A549 (cell line): ENCODE measurements at regions not wholly inside any gene's neighbourhood (a gene's known extent, or its start where the extent isn't known, plus 50 kb on each side); places are given as distances from the start of the nearest gene placed in this dataset.
A peak's percentile ranks its signal among the peaks of the same experiment; 100 is the strongest.

ENCODE experiments used
- ATAC-seq, 2 experiments: fragments of 200-7000 bp in 1 of 2; fragments of >200 bp in 1 of 2; cut with Nextera tagmentation in 1 of 2; cut with Tn5 transposase in 1 of 2; 3 replicates each; pipeline versions ENCODE4 v1.8.0 to v1.9.1; 2018 to 2020; ENCODE audit warnings: mild to moderate bottlenecking in 1 of 2, moderate library complexity in 1 of 2
- CTCF ChIA-PET: fragments of 300-600 bp; sonication (Branson Sonifier 250); formaldehyde crosslinking; extraction: SDS; loops from one replicate; lab custom pipeline; 2021; ENCODE audit warnings: antibody characterized with exemption, inconsistent platforms; lab: Yijun Ruan, JAX
- POLR2A ChIA-PET: fragments of 350-600 bp; formaldehyde crosslinking; extraction: SDS; loops from one replicate; lab custom pipeline; 2021; ENCODE audit warnings: antibody characterized with exemption, inconsistent platforms; lab: Yijun Ruan, JAX
- DNase-seq, 2 experiments: peaks; one replicate each; pipeline versions ENCODE4 v3.0.0 to v3.0.0-alpha.2; 2011 to 2016; ENCODE audit warnings: low read depth in 1 of 2, low spot score in 1 of 2
- FAIRE-seq: peaks from 2 replicates; lab custom pipeline; 2011; peaks lifted over from hg19 to GRCh38; lab: Jason Lieb, UNC
- H3K27ac ChIP-seq, 2 experiments: fragments of >200 bp; sonication (Bioruptor Twin); formaldehyde crosslinking; 3 replicates each; pipeline ENCODE4 v1.5.1; 2016 to 2017
- H3K4me1 ChIP-seq: fragments of >200 bp; sonication (Bioruptor Twin); formaldehyde crosslinking; 3 replicates; pipeline ENCODE4 v1.6.1; 2016
- H3K4me2 ChIP-seq: fragments of >200 bp; sonication (Bioruptor Twin); formaldehyde crosslinking; 3 replicates; pipeline ENCODE4 v1.6.1; 2016
- H3K4me3 ChIP-seq: fragments of >200 bp; sonication (Bioruptor Twin); formaldehyde crosslinking; 3 replicates; pipeline ENCODE4 v1.5.1; 2016
- H3K9me3 ChIP-seq: fragments of >200 bp; sonication (Bioruptor Twin); formaldehyde crosslinking; 3 replicates; pipeline ENCODE4 v1.6.1; 2016
- CBX8 ChIP-seq: fragments of 200-600 bp; sonication (generic); IDR thresholded peaks from 2 replicates; pipeline ENCODE4 v1.6.1; 2016
- EHMT2 ChIP-seq: fragments of 200-600 bp; sonication (generic); IDR thresholded peaks from 2 replicates; pipeline ENCODE4 v1.6.1; 2016; ENCODE audit warnings: antibody characterized with exemption, low read depth, mild to moderate bottlenecking, moderate library complexity
- EP300 ChIP-seq, 2 experiments: fragments of >200 bp; sonication (Bioruptor Twin); formaldehyde crosslinking; IDR thresholded peaks; 2 replicates in 1 of 2; 3 replicates in 1 of 2; pipeline ENCODE4 v1.6.1; 2016 to 2017
- FOSL2 ChIP-seq, 2 experiments: fragments of 450-650 bp in 1 of 2; fragments of >200 bp in 1 of 2; sonication (Bioruptor Twin) in 1 of 2; formaldehyde crosslinking; IDR thresholded peaks; 2 replicates each; pipeline versions ENCODE4 v1.5.0 to v1.6.1; 2016 to 2020; ENCODE audit warnings: mild to moderate bottlenecking in 1 of 2, moderate library complexity in 1 of 2
- HDAC2 ChIP-seq: fragments of 200-600 bp; sonication (generic); IDR thresholded peaks from 2 replicates; pipeline ENCODE4 v1.6.1; 2016
- HOXB13 ChIP-seq: fragments of 250-450 bp; sonication (Bioruptor Pico); IDR thresholded peaks from 2 replicates; pipeline ENCODE4 v1.5.0; 2020; ENCODE audit warnings: low read depth, mild to moderate bottlenecking, moderate library complexity
- MAFK ChIP-seq: fragments of 450-650 bp; IDR thresholded peaks from 2 replicates; pipeline ENCODE4 v1.6.1; 2014; ENCODE audit not compliant: partially characterized antibody
- MAZ ChIP-seq: fragments of 150-350 bp; IDR thresholded peaks from 2 replicates; pipeline ENCODE4 v1.6.1; 2014; ENCODE audit warnings: antibody characterized with exemption, low read depth, low read length, borderline replicate concordance
- MYC ChIP-seq: IDR thresholded peaks from 2 replicates; pipeline ENCODE4 v1.6.1; 2012; ENCODE audit warnings: mild to moderate bottlenecking, inconsistent platforms, low read length, improper control_type of control experiment, borderline replicate concordance
- POLR2AphosphoS2 ChIP-seq: conservative IDR thresholded peaks from 2 replicates; pipeline ENCODE4 v1.6.1; 2012; ENCODE audit warnings: low read length, improper control_type of control experiment, inconsistent platforms
- RAD21 ChIP-seq, 2 experiments: fragments of >200 bp in 1 of 2; sonication (Bioruptor Twin) in 1 of 2; formaldehyde crosslinking in 1 of 2; IDR thresholded peaks in 1 of 2; conservative IDR thresholded peaks in 1 of 2; 2 replicates in 1 of 2; 3 replicates in 1 of 2; pipeline ENCODE4 v1.6.1; 2012 to 2018; ENCODE audit warnings: inconsistent platforms in 1 of 2
- RCOR1 ChIP-seq: fragments of 150-350 bp; IDR thresholded peaks from 2 replicates; pipeline ENCODE4 v1.6.1; 2014; ENCODE audit warnings: antibody characterized with exemption, low read length, low read depth
- REST ChIP-seq: fragments of 200-600 bp; sonication (generic); IDR thresholded peaks from 2 replicates; pipeline ENCODE4 v1.6.1; 2016; ENCODE audit warnings: antibody characterized with exemption, mild to moderate bottlenecking, moderate library complexity
- SMC3 ChIP-seq: fragments of >200 bp; sonication (Bioruptor Twin); formaldehyde crosslinking; IDR thresholded peaks from 3 replicates; pipeline ENCODE4 v1.6.1; 2018; ENCODE audit warnings: inconsistent platforms
- SREBF2 ChIP-seq: fragments of 450-650 bp; IDR thresholded peaks from 2 replicates; pipeline ENCODE4 v1.6.1; 2014; ENCODE audit warnings: mild to moderate bottlenecking, moderate library complexity
- TFCP2L1 ChIP-seq: fragments of 250-450 bp; sonication (Bioruptor Pico); IDR thresholded peaks from 2 replicates; pipeline ENCODE4 v1.5.0; 2021; ENCODE audit warnings: mild to moderate bottlenecking
- ZFP36 ChIP-seq: fragments of 450-650 bp; IDR thresholded peaks from 2 replicates; pipeline ENCODE4 v1.6.1; 2014; ENCODE audit warnings: borderline replicate concordance; ENCODE audit not compliant: partially characterized antibody
- ZNF302 ChIP-seq: fragments of 250-450 bp; sonication (Bioruptor Pico); IDR thresholded peaks from 2 replicates; pipeline ENCODE4 v1.9.0; 2021; ENCODE audit warnings: inconsistent platforms, mild to moderate bottlenecking, moderate library complexity
- WGBS: methylation state at CpG from one replicate; pipeline ENCODE4 v1.1.6; 2017; ENCODE audit errors: missing lambda C conversion rate; 5-methylcytosine and 5-hydroxymethylcytosine counted together
- TF ChIP-seq, protein P1 (sequence below): fragments of >200 bp; sonication (Bioruptor Twin); formaldehyde crosslinking; IDR thresholded peaks from 3 replicates; pipeline ENCODE4 v1.5.1; 2016
- TF ChIP-seq, protein P2 (sequence below): IDR thresholded peaks from 2 replicates; pipeline ENCODE4 v1.6.1; 2012
- TF ChIP-seq, protein P3 (sequence below): fragments of 250-450 bp; sonication (Bioruptor Pico); IDR thresholded peaks from 2 replicates; pipeline ENCODE4 v1.5.0; 2020; ENCODE audit warnings: low read depth, mild to moderate bottlenecking, moderate library complexity

GRCh38 chr12:61993734-61994345 lies 266.4 kb upstream of the USP15 start:
- Histone ChIP-seq H3K4me3 (no peak overlapping the region), H3K27ac (no peak overlapping the region), H3K4me1 (no peaks in the 10 kb centered on the region)
- TF ChIP-seq, protein P1, sequence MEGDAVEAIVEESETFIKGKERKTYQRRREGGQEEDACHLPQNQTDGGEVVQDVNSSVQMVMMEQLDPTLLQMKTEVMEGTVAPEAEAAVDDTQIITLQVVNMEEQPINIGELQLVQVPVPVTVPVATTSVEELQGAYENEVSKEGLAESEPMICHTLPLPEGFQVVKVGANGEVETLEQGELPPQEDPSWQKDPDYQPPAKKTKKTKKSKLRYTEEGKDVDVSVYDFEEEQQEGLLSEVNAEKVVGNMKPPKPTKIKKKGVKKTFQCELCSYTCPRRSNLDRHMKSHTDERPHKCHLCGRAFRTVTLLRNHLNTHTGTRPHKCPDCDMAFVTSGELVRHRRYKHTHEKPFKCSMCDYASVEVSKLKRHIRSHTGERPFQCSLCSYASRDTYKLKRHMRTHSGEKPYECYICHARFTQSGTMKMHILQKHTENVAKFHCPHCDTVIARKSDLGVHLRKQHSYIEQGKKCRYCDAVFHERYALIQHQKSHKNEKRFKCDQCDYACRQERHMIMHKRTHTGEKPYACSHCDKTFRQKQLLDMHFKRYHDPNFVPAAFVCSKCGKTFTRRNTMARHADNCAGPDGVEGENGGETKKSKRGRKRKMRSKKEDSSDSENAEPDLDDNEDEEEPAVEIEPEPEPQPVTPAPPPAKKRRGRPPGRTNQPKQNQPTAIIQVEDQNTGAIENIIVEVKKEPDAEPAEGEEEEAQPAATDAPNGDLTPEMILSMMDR: peak; percentile 52
- no peak for TF ChIP-seq HOXB13 (CRISPR knock-in tag)
- peak; percentile 51 to 76; a peak in 4 of 5 replicates for TF ChIP-seq RAD21 (conservative IDR thresholded peaks at IDR 0.05 in 1 of 2, IDR thresholded peaks at IDR 0.05 in 1 of 2)
- TF ChIP-seq TFCP2L1: no peak
- no peak for TF ChIP-seq RCOR1
- TF ChIP-seq, all 56 proteins: peak for 2
- Histone ChIP-seq H3K9me3 (no peaks in the 10 kb centered on the region), H3K4me2 (no peak overlapping the region)
- POLR2A ChIA-PET: no interaction called here
- CTCF ChIA-PET: interaction anchor here (1.1 to 1.3 kb wide), 2 partner anchors 9 to 12 kb away, joined by 3 to 6 read pairs; no protein-coding TSS in a partner anchor
- ATAC-seq: peak; percentile 92 to 93
- FAIRE-seq: no peak
- WGBS: 0% methylated on average over 2 of the region's 2 CpGs
- peak in 1 of 2 experiments; percentile 43 for DNase-seq

- DNase-seq: no peak
- POLR2A ChIA-PET: no interaction called here
- H3K27ac ChIP-seq: no peak overlapping the region
- H3K4me3 ChIP-seq: no peak overlapping the region
- WGBS: 11% methylated on average over 1 of the region's 1 CpG
- TF ChIP-seq MAFK (peak; percentile 56), FOSL2 (IDR thresholded peaks at IDR 0.05) (no peak), FOSL2 (CRISPR knock-in tag; IDR thresholded peaks at IDR 0.05) (no peak)
- TF ChIP-seq, all 56 proteins: peak for 1
- Histone ChIP-seq H3K9me3 (no peaks in the 10 kb centered on the region), H3K4me2 (no peak overlapping the region), H3K4me1 (no peaks in the 10 kb centered on the region)
- no peak for FAIRE-seq
- CTCF ChIA-PET: no interaction called here
- no peak for ATAC-seq
These were observed 263.5 kb upstream of the USP15 start for GRCh38 chr12:61996717-61997116.

DNA sequence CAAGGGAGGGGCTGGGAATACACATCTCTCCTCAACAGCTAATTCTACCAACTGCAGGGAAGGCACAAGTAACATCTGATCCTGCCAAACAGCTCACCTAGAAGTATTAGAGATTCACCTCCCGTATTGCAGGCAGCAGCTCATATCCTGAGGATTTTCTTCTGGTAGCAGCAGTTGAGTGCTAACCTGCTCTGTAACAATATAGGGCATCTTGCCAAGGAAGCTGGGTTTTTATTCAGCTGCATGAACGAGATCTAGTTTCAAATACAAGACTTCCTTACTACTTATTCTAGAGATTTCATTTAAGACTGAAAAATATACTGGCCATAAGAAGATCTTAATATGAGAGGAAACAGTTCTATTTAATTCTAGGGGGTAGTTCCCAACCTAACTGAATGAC lies 261.4 kb upstream of the USP15 start:
- CTCF ChIA-PET: no interaction called here

DNA sequence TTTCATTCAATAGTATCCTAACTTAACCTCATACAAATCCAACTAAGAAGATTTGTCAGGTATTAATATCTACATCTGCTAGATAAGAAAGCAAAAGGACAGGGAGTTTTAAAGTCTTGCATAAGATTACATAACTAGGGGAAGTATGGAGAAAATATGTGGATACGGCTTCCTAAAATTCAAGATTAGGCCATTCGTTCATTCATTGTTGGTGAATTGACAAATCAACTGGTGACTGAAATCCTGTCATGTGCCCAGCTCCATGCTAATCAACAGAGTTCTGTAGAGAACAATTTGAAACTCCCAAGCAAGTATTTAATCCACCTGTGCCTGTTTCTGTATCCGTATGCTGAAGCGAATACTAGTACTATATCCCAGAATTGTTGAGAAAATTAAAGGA lies 260.9 kb upstream of the USP15 start:
- Histone ChIP-seq H3K9me3 (no peaks in the 10 kb centered on the region), H3K4me3 (no peak overlapping the region), H3K4me2 (no peak overlapping the region), H3K4me1 (no peaks in the 10 kb centered on the region), H3K27ac (no peak overlapping the region)
- ChIA-PET POLR2A (no interaction called here), CTCF (no interaction called here)
- 37% methylated on average over 4 of the region's 4 CpGs for WGBS
- TF ChIP-seq CBX8 (no peak), ZFP36 (no peak), POLR2AphosphoS2 (no peak), RAD21 (conservative IDR thresholded peaks at IDR 0.05 in 1 of 2, IDR thresholded peaks at IDR 0.05 in 1 of 2) (no peak), SREBF2 (no peak), MYC (no peak), EP300 (IDR thresholded peaks at IDR 0.05) (no peak), REST (no peak), ZNF302 (no peak), HDAC2 (no peak), SMC3 (no peak), FOSL2 (IDR thresholded peaks at IDR 0.05) (no peak), FOSL2 (CRISPR knock-in tag; IDR thresholded peaks at IDR 0.05) (no peak), MAZ (no peak)
- TF ChIP-seq, protein P2, sequence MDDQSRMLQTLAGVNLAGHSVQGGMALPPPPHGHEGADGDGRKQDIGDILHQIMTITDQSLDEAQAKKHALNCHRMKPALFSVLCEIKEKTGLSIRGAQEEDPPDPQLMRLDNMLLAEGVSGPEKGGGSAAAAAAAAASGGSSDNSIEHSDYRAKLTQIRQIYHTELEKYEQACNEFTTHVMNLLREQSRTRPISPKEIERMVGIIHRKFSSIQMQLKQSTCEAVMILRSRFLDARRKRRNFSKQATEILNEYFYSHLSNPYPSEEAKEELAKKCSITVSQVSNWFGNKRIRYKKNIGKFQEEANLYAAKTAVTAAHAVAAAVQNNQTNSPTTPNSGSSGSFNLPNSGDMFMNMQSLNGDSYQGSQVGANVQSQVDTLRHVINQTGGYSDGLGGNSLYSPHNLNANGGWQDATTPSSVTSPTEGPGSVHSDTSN: no peak
- TF ChIP-seq, protein P3, sequence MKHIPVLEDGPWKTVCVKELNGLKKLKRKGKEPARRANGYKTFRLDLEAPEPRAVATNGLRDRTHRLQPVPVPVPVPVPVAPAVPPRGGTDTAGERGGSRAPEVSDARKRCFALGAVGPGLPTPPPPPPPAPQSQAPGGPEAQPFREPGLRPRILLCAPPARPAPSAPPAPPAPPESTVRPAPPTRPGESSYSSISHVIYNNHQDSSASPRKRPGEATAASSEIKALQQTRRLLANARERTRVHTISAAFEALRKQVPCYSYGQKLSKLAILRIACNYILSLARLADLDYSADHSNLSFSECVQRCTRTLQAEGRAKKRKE: no peak
- no peak for ATAC-seq
- peak; percentile 13 for FAIRE-seq
- no peak for DNase-seq

More for the DNA sequence above, 261.4 kb upstream of the USP15 start:
- FAIRE-seq (no peak), DNase-seq (no peak), ATAC-seq (no peak)
- TF ChIP-seq EHMT2: no peak
- no peaks in the 10 kb centered on the region for H3K4me1 ChIP-seq
- no peak overlapping the region for H3K27ac ChIP-seq
- POLR2A ChIA-PET: no interaction called here
- no peak overlapping the region for H3K4me2 ChIP-seq
- H3K4me3 ChIP-seq: no peak overlapping the region
- no peaks in the 10 kb centered on the region for H3K9me3 ChIP-seq
- WGBS: 0% methylated on average over 2 of the region's 2 CpGs
